Natural killer cell (primary cell): ENCODE measurements at regions not wholly inside any gene's neighbourhood (a gene's known extent, or its start where the extent isn't known, plus 50 kb on each side); places are given as distances from the start of the nearest gene placed in this dataset.

Experiments used
- ATAC-seq, 3 donors: fragments of 150-1000 bp in 2 of 3; fragments of 200-7000 bp in 1 of 3; cut with Tn5 transposase; 1 replicate in 1 of 3; 2 replicates in 2 of 3; pipeline ENCODE4 v1.10.0; 2021; ENCODE audit warnings: mild to moderate bottlenecking in 2 of 3, moderate library complexity in 2 of 3
- DNase-seq, 2 donors: peaks; one replicate each; pipeline versions ENCODE4 v3.0.0 to v3.0.0-alpha.2; 2013 to 2021; ENCODE audit warnings: mixed read lengths in 1 of 2
- H3K27ac ChIP-seq: one replicate; pipeline ENCODE4 v1.5.1; 2013; ENCODE audit warnings: mild to moderate bottlenecking, low read length
- H3K27me3 ChIP-seq: one replicate; pipeline ENCODE4 v1.6.1; 2013; ENCODE audit warnings: low read length; ENCODE audit not compliant: control insufficient read depth, insufficient read depth
- H3K36me3 ChIP-seq: one replicate; pipeline ENCODE4 v1.6.1; 2013; ENCODE audit warnings: low read length; ENCODE audit not compliant: control insufficient read depth, insufficient read depth
- H3K4me1 ChIP-seq: one replicate; pipeline ENCODE4 v1.6.1; 2013; ENCODE audit warnings: low read length; ENCODE audit not compliant: control insufficient read depth, insufficient read depth
- H3K4me3 ChIP-seq: one replicate; pipeline ENCODE4 v1.5.1; 2013; ENCODE audit warnings: low read length
- H3K9me3 ChIP-seq: one replicate; pipeline ENCODE4 v1.6.1; 2013; ENCODE audit warnings: low read length; ENCODE audit not compliant: control insufficient read depth, insufficient read depth
- H3K27ac Mint-ChIP-seq, 2 donors: one replicate each; pipeline ENCODE4 v1.8.0; 2022; ENCODE audit warnings: mild to moderate bottlenecking in 2 of 2, mixed read lengths in 2 of 2, moderate library complexity in 1 of 2
- H3K27me3 Mint-ChIP-seq, 2 donors: one replicate each; pipeline ENCODE4 v1.8.0; 2022; ENCODE audit warnings: low read depth in 2 of 2, mixed read lengths in 2 of 2
- H3K36me3 Mint-ChIP-seq: one replicate; pipeline ENCODE4 v1.8.0; 2022; ENCODE audit warnings: mixed read lengths
- H3K4me1 Mint-ChIP-seq, 2 donors: one replicate each; pipeline ENCODE4 v1.8.0; 2022; ENCODE audit warnings: mixed read lengths in 2 of 2
- H3K4me3 Mint-ChIP-seq: one replicate; pipeline ENCODE4 v1.8.0; 2022; ENCODE audit warnings: mild to moderate bottlenecking, moderate library complexity, mixed read lengths
- H3K9me3 Mint-ChIP-seq, 2 donors: one replicate each; pipeline ENCODE4 v1.8.0; 2022; ENCODE audit warnings: mixed read lengths in 2 of 2
- WGBS: methylation state at CpG from one replicate; pipeline ENCODE4 v1.1.7; 2013; ENCODE audit warnings: missing lambda C conversion rate; ENCODE audit not compliant: insufficient coverage; 5-methylcytosine and 5-hydroxymethylcytosine counted together
- intact Hi-C: fragments of 100-400 bp; cut with micrococcal nuclease; formaldehyde crosslinking; loops from one replicate; pipeline ENCODE4 v1.14.2; 2022
- TF ChIP-seq, protein P1 (sequence below): fragments of 200-600 bp; IDR thresholded peaks from one replicate; pipeline ENCODE4 v1.8.0; 2022; ENCODE audit warnings: antibody characterized with exemption

DNA sequence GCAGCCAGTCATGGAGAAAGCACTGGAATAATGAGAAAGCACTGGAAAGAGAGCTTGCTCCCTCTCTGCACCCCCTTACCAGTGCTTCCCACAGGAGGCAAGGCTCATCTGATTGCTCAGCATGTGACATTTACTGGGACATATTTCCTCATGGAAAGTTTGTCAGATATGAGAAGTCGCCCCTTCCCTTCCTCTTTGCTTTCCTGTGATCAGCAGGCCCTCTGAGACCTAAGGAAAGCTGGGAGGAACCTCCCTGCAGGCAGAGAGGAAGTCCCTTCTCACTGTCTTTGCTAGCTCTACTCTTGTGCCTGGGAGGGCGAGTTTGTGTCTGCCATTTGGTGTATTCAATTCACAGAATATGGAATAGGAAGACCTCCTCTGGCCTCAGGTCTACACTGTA, 283.8 kb downstream of the ALDH8A1 start:
- intact Hi-C loops = no loop called here
- WGBS = 79% methylated on average over 2 of the region's 2 CpGs
- no peak for ATAC-seq

DNA sequence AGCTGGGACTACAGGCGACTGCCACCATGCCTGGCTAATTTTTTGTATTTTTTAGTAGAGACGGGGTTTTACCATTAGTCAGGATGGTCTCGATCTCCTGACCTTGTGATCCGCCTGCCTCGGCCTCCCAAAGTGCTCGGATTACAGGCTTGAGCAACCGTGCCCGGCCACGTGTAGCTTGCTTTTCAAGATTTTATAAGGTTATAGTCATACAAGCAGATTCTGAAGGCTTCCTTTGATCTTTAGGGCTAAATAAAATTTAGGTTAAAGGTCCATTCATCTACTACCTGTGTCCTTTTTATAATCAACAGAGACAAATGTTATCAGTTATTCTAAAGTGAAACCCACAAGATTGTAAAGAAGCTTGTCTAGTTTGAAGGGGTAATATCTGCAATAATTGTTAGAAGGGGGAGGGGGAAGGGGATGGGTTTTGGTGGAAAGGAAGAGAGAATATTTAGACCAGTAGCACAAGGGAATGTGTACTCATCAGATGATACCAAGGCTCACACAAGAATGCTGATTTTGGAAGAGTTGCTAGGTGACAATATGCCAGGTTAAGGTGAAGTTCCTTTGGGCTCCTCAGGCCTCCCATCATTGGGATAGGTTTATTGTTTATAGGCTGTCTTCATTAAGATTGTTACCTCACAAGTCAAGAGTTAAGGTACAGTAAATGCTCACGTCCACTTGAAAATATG, 284.7 kb downstream of the ALDH8A1 start:
- WGBS = 95% methylated on average over 10 of the region's 10 CpGs
- Mint-ChIP-seq H3K9me3 (no peaks in the 10 kb centered on the region), H3K36me3 (no peaks in the 10 kb centered on the region), H3K4me3 (no peak overlapping the region), H3K27me3 (no peaks in the 10 kb centered on the region), H3K4me1 (no peaks in the 10 kb centered on the region), H3K27ac (no peak overlapping the region)
- no peak overlapping the region for H3K27ac ChIP-seq
- H3K36me3 ChIP-seq = no peaks in the 10 kb centered on the region
- DNase-seq (no peak), ATAC-seq (no peak)
- intact Hi-C loops = no loop called here
- TF ChIP-seq, protein P1, sequence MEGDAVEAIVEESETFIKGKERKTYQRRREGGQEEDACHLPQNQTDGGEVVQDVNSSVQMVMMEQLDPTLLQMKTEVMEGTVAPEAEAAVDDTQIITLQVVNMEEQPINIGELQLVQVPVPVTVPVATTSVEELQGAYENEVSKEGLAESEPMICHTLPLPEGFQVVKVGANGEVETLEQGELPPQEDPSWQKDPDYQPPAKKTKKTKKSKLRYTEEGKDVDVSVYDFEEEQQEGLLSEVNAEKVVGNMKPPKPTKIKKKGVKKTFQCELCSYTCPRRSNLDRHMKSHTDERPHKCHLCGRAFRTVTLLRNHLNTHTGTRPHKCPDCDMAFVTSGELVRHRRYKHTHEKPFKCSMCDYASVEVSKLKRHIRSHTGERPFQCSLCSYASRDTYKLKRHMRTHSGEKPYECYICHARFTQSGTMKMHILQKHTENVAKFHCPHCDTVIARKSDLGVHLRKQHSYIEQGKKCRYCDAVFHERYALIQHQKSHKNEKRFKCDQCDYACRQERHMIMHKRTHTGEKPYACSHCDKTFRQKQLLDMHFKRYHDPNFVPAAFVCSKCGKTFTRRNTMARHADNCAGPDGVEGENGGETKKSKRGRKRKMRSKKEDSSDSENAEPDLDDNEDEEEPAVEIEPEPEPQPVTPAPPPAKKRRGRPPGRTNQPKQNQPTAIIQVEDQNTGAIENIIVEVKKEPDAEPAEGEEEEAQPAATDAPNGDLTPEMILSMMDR = no peak
- no peaks in the 10 kb centered on the region for H3K27me3 ChIP-seq
- H3K4me1 ChIP-seq = no peaks in the 10 kb centered on the region
- H3K4me3 ChIP-seq = no peak overlapping the region
- H3K9me3 ChIP-seq = no peaks in the 10 kb centered on the region

More for the DNA sequence above, 283.8 kb downstream of the ALDH8A1 start:
- Mint-ChIP-seq H3K4me1 (no peaks in the 10 kb centered on the region), H3K27ac (no peak overlapping the region), H3K9me3 (no peaks in the 10 kb centered on the region), H3K4me3 (no peak overlapping the region), H3K27me3 (no peaks in the 10 kb centered on the region), H3K36me3 (no peaks in the 10 kb centered on the region)
- Histone ChIP-seq H3K27me3 (no peaks in the 10 kb centered on the region), H3K9me3 (no peaks in the 10 kb centered on the region), H3K36me3 (no peaks in the 10 kb centered on the region), H3K4me3 (no peak overlapping the region), H3K27ac (no peak overlapping the region), H3K4me1 (no peaks in the 10 kb centered on the region)
- no peak for DNase-seq
- TF ChIP-seq, protein P1 = no peak

DNA sequence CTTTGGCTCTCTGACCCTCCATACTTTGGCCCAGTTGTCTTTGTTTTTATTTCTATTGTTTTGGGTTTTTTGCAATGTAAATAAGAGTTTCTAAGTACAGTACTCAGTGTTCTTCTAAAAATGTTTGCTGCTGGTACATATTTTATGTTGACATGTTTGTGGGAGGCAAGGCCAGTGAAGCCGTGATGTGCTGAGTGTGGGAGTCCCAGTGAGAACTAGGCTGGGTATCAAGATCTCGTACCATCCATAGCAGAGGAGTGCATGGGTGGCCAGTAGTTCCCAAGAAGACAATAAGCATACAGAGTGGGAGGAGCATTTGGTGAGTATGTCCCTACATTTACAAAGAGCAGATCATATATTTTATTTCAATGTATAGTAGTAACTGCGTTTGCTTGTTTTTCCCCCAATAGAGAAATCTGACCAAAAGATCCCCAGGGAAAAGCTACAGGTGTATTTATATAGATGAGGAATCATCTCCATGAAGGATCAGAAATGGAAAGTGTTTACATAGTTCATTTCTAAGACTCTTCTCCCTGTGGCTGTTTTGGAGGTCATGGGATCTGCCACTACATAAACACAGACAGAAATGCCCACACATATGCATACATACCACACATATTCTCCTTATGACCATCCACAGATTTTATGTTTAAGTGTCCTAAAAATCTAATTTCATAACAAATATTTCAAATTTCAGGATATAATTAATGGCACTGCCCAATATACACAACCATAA, 285.9 kb downstream of the ALDH8A1 start:
- Mint-ChIP-seq H3K36me3 (no peaks in the 10 kb centered on the region), H3K4me3 (no peak overlapping the region), H3K4me1 (no peaks in the 10 kb centered on the region), H3K9me3 (no peaks in the 10 kb centered on the region), H3K27ac (no peak overlapping the region), H3K27me3 (peaks cover 0 to under 1% of the 10 kb centered on the region in 2 donors)
- no peaks in the 10 kb centered on the region for H3K4me1 ChIP-seq
- no peak overlapping the region for H3K27ac ChIP-seq
- no peak overlapping the region for H3K4me3 ChIP-seq
- no peaks in the 10 kb centered on the region for H3K36me3 ChIP-seq
- intact Hi-C loops = no loop called here
- H3K27me3 ChIP-seq = no peaks in the 10 kb centered on the region
- 92% methylated on average over 2 of the region's 3 CpGs for WGBS
- no peak for DNase-seq
- ATAC-seq = no peak
- no peaks in the 10 kb centered on the region for H3K9me3 ChIP-seq
- TF ChIP-seq, protein P1 = no peak
